C4-2B (cell line): ENCODE measurements at regions not wholly inside any gene's neighbourhood (a gene's known extent, or its start where the extent isn't known, plus 50 kb on each side); places are given as distances from the start of the nearest gene placed in this dataset.

ENCODE experiments used
- CTCF ChIP-seq: fragments of 450-650 bp; conservative IDR thresholded peaks from 2 replicates; pipeline ENCODE4 v1.5.1; 2017; ENCODE audit warnings: mild to moderate bottlenecking
- ZFX ChIP-seq: fragments of 450-650 bp; IDR thresholded peaks from 2 replicates; pipeline ENCODE4 v1.6.1; 2017

- TF ChIP-seq CTCF: no peak
- TF ChIP-seq ZFX: no peak
Measured at GRCh38 chr4:138954428-138954827, 61.2 kb upstream of the NOCT start.
